ENCODE measurements at regions not wholly inside any gene's neighbourhood (a gene's known extent, or its start where the extent isn't known, plus 50 kb on each side); places are given as distances from the start of the nearest gene placed in this dataset.

DNA sequence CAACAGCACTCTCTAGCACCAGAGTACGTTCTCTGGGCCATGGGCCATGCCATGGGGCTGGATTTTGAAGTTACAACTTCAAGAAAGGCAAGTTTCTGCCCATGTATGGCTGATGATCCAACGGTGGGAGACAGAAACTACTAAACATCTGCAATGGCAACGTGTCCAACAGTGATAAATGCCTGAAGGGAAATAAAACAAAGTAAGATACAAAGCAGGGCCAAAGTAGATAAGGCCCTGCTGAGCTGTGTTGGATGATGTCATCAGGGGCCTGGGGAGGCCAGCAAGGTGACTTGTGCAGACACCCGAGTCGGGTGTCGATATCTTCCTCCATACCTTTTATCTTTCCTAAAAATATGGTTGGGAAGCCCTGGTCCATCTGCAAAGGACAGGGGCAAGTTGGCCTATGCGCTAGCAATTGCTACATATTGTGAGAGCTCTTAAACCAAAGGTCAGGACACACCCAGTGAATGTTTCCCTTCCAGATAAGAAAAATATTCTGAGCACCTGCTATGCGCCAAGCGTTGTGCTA, 487.2 kb downstream of the MN1 start:
- 83% methylated on average over 9 of the region's 9 CpGs; no CpG with 5 or more reads in 1 of the 2 experiments for WGBS, 2 experiments (ENCODE audit: extremely low coverage in 1 of 2, insufficient coverage in 1 of 2, insufficient read length in 1 of 2, insufficient replicate concordance in 2 of 2, low coverage in 1 of 2, low lambda C conversion rate in 2 of 2, missing lambda C conversion rate in 1 of 2)
- Histone ChIP-seq H3K9ac (replicated peaks in 1 of 4; ENCODE audit: extremely low read depth in 1 of 4, low read depth in 3 of 4, low read length in 3 of 4) (no peak overlapping the region), H3K4me3 (ENCODE audit: extremely low read depth in 1 of 4, insufficient read depth in 2 of 4, low read depth in 3 of 4, low read length in 4 of 4) (no peak overlapping the region)

More for the DNA sequence above, 487.2 kb downstream of the MN1 start:
- Histone ChIP-seq H3K9me3 (ENCODE audit: insufficient read depth in 2 of 2, low read depth in 1 of 2, low read length in 1 of 2) (peaks cover 0 to 5% of the 10 kb centered on the region in 2 experiments; a peak in 2 of 4 replicates), H3K27ac (ENCODE audit: low read depth, low read length) (no peak overlapping the region), H2BK5ac (ENCODE audit: low read depth, low read length) (no peak overlapping the region), H3K79me2 (ENCODE audit: control insufficient read depth in 1 of 2, insufficient read depth in 2 of 2, low read length in 2 of 2) (no peaks in the 10 kb centered on the region; a peak in 1 of 4 replicates), H3K23me2 (ENCODE audit: low read depth, low read length) (peaks cover 5% of the 10 kb centered on the region), H2BK12ac (ENCODE audit: low read depth, low read length) (no peak overlapping the region), H2BK120ac (replicated peaks; ENCODE audit: low read depth, low read length) (no peak overlapping the region), H3K18ac (ENCODE audit: extremely low read depth, low read length) (no peak overlapping the region), H4K8ac (ENCODE audit: extremely low read depth, insufficient read depth, low read length) (no peak overlapping the region), H3K27me3 (replicated peaks in 1 of 4; ENCODE audit: control insufficient read depth in 3 of 4, extremely low read depth in 1 of 4, insufficient read depth in 3 of 4, low read length in 3 of 4) (peaks cover 0 to 7% (median 0%) of the 10 kb centered on the region in 4 experiments; a peak in 2 of 7 replicates), H2AK5ac (ENCODE audit: low read depth, low read length) (no peak overlapping the region), H3K14ac (ENCODE audit: insufficient read length) (no peak overlapping the region), H3K4ac (replicated peaks; ENCODE audit: insufficient read length, low read depth, low read length) (no peak overlapping the region), H3K4me2 (ENCODE audit: insufficient read depth in 1 of 2, low read depth in 2 of 2, low read length in 2 of 2) (no peak overlapping the region), H2AFZ (ENCODE audit: low read length) (no peak overlapping the region), H3K56ac (replicated peaks; ENCODE audit: insufficient read length, low read depth, low read length) (no peak overlapping the region), H3K79me1 (ENCODE audit: low read depth, low read length) (no peaks in the 10 kb centered on the region), H3K36me3 (ENCODE audit: control insufficient read depth in 2 of 4, insufficient read depth in 4 of 4, low read length in 3 of 4) (no peaks in the 10 kb centered on the region; a peak in 1 of 8 replicates), H2BK20ac (ENCODE audit: low read length) (no peak overlapping the region), H4K91ac (replicated peaks; ENCODE audit: insufficient read length, low read length) (no peak overlapping the region), H4K20me1 (replicated peaks in 1 of 2; ENCODE audit: control insufficient read depth in 1 of 2, insufficient read depth in 2 of 2, low read length in 2 of 2) (peaks cover 0 to 4% of the 10 kb centered on the region in 2 experiments), H2BK15ac (ENCODE audit: low read length) (no peak overlapping the region), H4K5ac (ENCODE audit: insufficient read length, low read depth, low read length) (no peak overlapping the region), H3K4me1 (replicated peaks in 1 of 4; ENCODE audit: control insufficient read depth in 3 of 4, insufficient read depth in 4 of 4, low read length in 3 of 4) (peaks cover 9 to 29% (median 17%) of the 10 kb centered on the region in 4 experiments; a peak in 6 of 7 replicates), H3K23ac (ENCODE audit: insufficient read length) (no peak overlapping the region)
- TF ChIP-seq TEAD4 (IDR thresholded peaks at IDR 0.05; ENCODE audit: low read depth, low read length), result no peak
- TF ChIP-seq SP1 (IDR thresholded peaks at IDR 0.05; ENCODE audit: low read depth, low read length), result no peak
- TF ChIP-seq EGR1 (IDR thresholded peaks at IDR 0.05; ENCODE audit: borderline replicate concordance, low read depth, low read length), result no peak
- no peak for TF ChIP-seq CHD1 (IDR thresholded peaks at IDR 0.05; ENCODE audit: low read depth, low read length)
- TF ChIP-seq RBBP5 (IDR thresholded peaks at IDR 0.05; ENCODE audit: borderline replicate concordance, low read depth, low read length), result no peak
- no peak for TF ChIP-seq MAFK (IDR thresholded peaks at IDR 0.05; ENCODE audit: low read depth, low read length)
- no peak for TF ChIP-seq SIN3A (conservative IDR thresholded peaks at IDR 0.05 in 1 of 2, IDR thresholded peaks at IDR 0.05 in 1 of 2; ENCODE audit: low read depth in 1 of 2, low read length in 2 of 2)
- no peak for TF ChIP-seq CREB1 (IDR thresholded peaks at IDR 0.05)
- no peak for TF ChIP-seq SIRT6 (IDR thresholded peaks at IDR 0.05; ENCODE audit: low read length)
- CTCF ChIA-PET (ENCODE audit: partially characterized antibody), result no interaction called here
- FAIRE-seq, result no peak
- POLR2A ChIA-PET (ENCODE audit: partially characterized antibody), result no interaction called here
- DNase-seq (ENCODE audit: low read depth in 1 of 2, low spot score in 2 of 2), result no peak

Data from H1 (cell line).